Erythroblast (primary cell): ENCODE measurements at regions not wholly inside any gene's neighbourhood (a gene's known extent, or its start where the extent isn't known, plus 50 kb on each side); places are given as distances from the start of the nearest gene placed in this dataset.

Experiments used
- GATA1 ChIP-seq: IDR thresholded peaks from 2 replicates; pipeline ENCODE4 v1.6.1; 2011; ENCODE audit warnings: low read depth, mild to moderate bottlenecking, control low read depth, low read length, moderate library complexity
- POLR2A ChIP-seq: IDR thresholded peaks from 2 replicates; pipeline ENCODE4 v1.6.1; 2011; ENCODE audit warnings: mild to moderate bottlenecking, low read length

- no peak for TF ChIP-seq POLR2A
- TF ChIP-seq GATA1 = no peak
Measured at GRCh38 chr1:93739472-93739871, 57.8 kb upstream of the BCAR3 start.
